Epithelial cell of proximal tubule (primary cell): ENCODE measurements at regions not wholly inside any gene's neighbourhood (a gene's known extent, or its start where the extent isn't known, plus 50 kb on each side); places are given as distances from the start of the nearest gene placed in this dataset.

Experiments
- DNase-seq: peaks from one replicate; pipeline ENCODE4 v3.0.0-alpha.2; 2011; ENCODE audit warnings: low read depth
- H3K4me3 ChIP-seq: 2 replicates; pipeline ENCODE4 v1.5.1; 2011; ENCODE audit warnings: low read depth, mild to moderate bottlenecking, low read length
- CTCF ChIP-seq: conservative IDR thresholded peaks from 2 replicates; pipeline ENCODE4 v1.5.1; 2012; ENCODE audit warnings: low read depth, mild to moderate bottlenecking, low read length

- TF ChIP-seq CTCF: no peak
- no peak overlapping the region for H3K4me3 ChIP-seq
- DNase-seq: no peak
Measured at GRCh38 chr7:63918986-63919385, 79.7 kb upstream of the ZNF722 start.

GRCh38 chr7:63925262-63925625 lies 73.4 kb upstream of the ZNF722 start:
- DNase-seq: no peak
- peak overlapping the region; percentile 57 for H3K4me3 ChIP-seq
- no peak for TF ChIP-seq CTCF

GRCh38 chr7:63925626-63926460 lies 72.8 kb upstream of the ZNF722 start:
- DNase-seq: peak; percentile 47
- no peak for TF ChIP-seq CTCF
- H3K4me3 ChIP-seq: peak overlapping the region; percentile 57

GRCh38 chr7:63927261-63927660 lies 71.4 kb upstream of the ZNF722 start:
- peak overlapping the region; percentile 57 for H3K4me3 ChIP-seq
- no peak for TF ChIP-seq CTCF

GRCh38 chr7:63931057-63931600 lies 67.5 kb upstream of the ZNF722 start:
- DNase-seq: no peak
- TF ChIP-seq CTCF: no peak
- no peak overlapping the region for H3K4me3 ChIP-seq

More at GRCh38 chr7:63927261-63927660, 71.4 kb upstream of the ZNF722 start:
- no peak for DNase-seq

- no peak for DNase-seq
- TF ChIP-seq CTCF: no peak
- no peak overlapping the region for H3K4me3 ChIP-seq
Measured at GRCh38 chr7:63931985-63932577, 66.6 kb upstream of the ZNF722 start.
